ENCODE measurements at regions not wholly inside any gene's neighbourhood (a gene's known extent, or its start where the extent isn't known, plus 50 kb on each side); places are given as distances from the start of the nearest gene placed in this dataset.
A peak's percentile ranks its signal among the peaks of the same experiment; 100 is the strongest.

DNA sequence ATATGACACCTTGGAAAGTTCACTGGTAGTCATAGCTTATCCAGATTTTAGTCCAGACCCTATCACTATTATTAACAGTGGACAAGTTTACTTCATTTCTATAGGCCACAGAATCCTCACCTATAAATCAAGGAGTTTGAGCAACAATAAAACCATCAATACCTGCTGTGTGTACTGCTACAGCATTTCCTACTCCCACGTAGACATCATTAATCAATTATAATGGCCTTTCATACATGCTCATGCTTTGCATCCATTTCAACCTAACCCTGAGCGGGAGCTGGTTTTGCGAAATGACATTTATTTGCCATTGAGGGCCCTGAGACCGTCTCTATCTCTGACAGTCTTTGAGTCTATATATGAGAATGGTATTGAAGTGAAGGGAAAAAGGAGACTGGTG, 312.3 kb downstream of the FAT3 start:
- no peak overlapping the region for H3K4me3 ChIP-seq
- H3K9me3 ChIP-seq (ENCODE audit: low read depth, low read length) = no peaks in the 10 kb centered on the region
- no peak for DNase-seq (ENCODE audit: low read depth, low spot score)
- no peak overlapping the region for H3K9ac ChIP-seq (ENCODE audit: insufficient read length)
- no peaks in the 10 kb centered on the region for H3K36me3 ChIP-seq (ENCODE audit: insufficient read depth, low read length)
- TF ChIP-seq POLR2AphosphoS5 (IDR thresholded peaks at IDR 0.05; ENCODE audit: borderline replicate concordance, low read depth, low read length) (no peak), EZH2 (IDR thresholded peaks at IDR 0.05) (no peak), FOXP2 (optimal IDR thresholded peaks at IDR 0.05; ENCODE audit: control extremely low read depth, extremely low read length, insufficient read depth) (no peak)
- H3K27ac ChIP-seq = no peak overlapping the region

DNA sequence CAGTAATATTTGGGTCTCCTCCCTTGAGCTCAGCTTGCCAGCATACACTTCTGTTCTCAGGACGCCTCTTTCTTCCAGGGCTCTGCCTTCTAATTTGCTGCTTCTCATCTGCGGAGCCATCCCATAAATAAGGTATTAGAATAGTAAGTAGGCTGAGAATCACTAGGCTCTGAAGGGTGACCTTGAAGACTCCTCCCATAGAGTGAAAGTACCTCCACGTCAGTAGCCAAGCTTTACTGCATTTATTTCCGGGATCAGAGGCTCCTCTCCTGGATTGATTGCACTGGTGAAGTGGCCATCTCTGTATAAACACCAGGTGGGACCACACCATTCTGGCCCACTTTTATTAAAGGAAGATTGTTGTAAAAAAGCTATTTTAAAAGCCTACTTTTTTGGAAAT, 315.5 kb downstream of the FAT3 start:
- Histone ChIP-seq H3K4me3 (no peak overlapping the region), H3K27ac (no peak overlapping the region), H3K9ac (ENCODE audit: insufficient read length) (no peak overlapping the region), H3K9me3 (ENCODE audit: low read depth, low read length) (no peaks in the 10 kb centered on the region), H3K36me3 (ENCODE audit: insufficient read depth, low read length) (no peaks in the 10 kb centered on the region)
- no peak for TF ChIP-seq POLR2AphosphoS5 (IDR thresholded peaks at IDR 0.05; ENCODE audit: borderline replicate concordance, low read depth, low read length)
- no peak for TF ChIP-seq FOXP2 (optimal IDR thresholded peaks at IDR 0.05; ENCODE audit: control extremely low read depth, extremely low read length, insufficient read depth)
- TF ChIP-seq EZH2 (IDR thresholded peaks at IDR 0.05) = no peak
- DNase-seq (ENCODE audit: low read depth, low spot score) = no peak

- DNase-seq (ENCODE audit: low read depth, low spot score) = no peak
- H3K9ac ChIP-seq (ENCODE audit: insufficient read length) = no peak overlapping the region
- no peaks in the 10 kb centered on the region for H3K36me3 ChIP-seq (ENCODE audit: insufficient read depth, low read length)
- TF ChIP-seq FOXP2 (optimal IDR thresholded peaks at IDR 0.05; ENCODE audit: control extremely low read depth, extremely low read length, insufficient read depth) (no peak), POLR2AphosphoS5 (IDR thresholded peaks at IDR 0.05; ENCODE audit: borderline replicate concordance, low read depth, low read length) (no peak), EZH2 (IDR thresholded peaks at IDR 0.05) (no peak)
- no peak overlapping the region for H3K4me3 ChIP-seq
- no peak overlapping the region for H3K27ac ChIP-seq
- H3K9me3 ChIP-seq (ENCODE audit: low read depth, low read length) = no peaks in the 10 kb centered on the region
Measured at GRCh38 chr11:92545906-92546471, 321.4 kb downstream of the FAT3 start.

DNA sequence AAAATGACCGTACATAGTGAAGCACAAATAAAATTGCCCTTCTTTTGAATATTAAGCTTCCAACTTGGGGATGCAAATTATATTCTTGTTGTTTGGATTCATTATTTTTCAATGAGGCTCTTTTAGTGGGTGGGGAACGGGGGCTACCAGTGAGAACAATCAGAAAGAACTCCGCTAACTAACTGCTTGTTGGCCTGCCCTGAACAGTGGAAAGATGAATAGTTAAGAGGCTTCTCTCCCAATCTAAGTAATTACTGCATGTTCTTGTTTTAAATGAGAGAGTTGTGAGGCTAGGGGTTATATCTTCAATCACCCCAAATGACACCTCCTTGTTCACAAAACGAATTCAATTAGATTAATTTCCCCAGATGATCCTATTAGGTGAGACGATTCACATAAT, 322.0 kb downstream of the FAT3 start:
- TF ChIP-seq POLR2AphosphoS5 (IDR thresholded peaks at IDR 0.05; ENCODE audit: borderline replicate concordance, low read depth, low read length) (no peak), EZH2 (IDR thresholded peaks at IDR 0.05) (no peak), FOXP2 (optimal IDR thresholded peaks at IDR 0.05; ENCODE audit: control extremely low read depth, extremely low read length, insufficient read depth) (no peak)

DNA sequence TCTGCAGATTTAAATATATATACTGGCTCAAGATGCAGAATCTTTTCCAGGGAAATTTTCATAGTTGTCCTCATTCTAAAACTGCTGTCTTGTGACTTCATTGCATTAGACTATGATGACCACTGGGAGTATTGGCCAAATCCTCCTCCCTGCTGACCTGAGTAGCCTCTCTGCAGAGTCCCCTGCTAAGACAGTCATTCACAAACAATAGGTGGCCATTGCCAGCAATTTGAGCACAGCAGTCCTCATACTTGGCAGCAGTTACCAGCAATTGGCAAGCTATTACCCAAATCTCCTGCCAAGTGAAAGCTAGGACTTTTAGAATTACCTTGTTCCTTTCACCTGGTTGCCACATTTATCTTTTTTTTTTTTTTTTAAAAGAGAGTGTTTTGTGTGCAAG, 325.8 kb downstream of the FAT3 start:
- H3K9ac ChIP-seq (ENCODE audit: insufficient read length) = no peak overlapping the region
- no peaks in the 10 kb centered on the region for H3K36me3 ChIP-seq (ENCODE audit: insufficient read depth, low read length)
- no peak for TF ChIP-seq POLR2AphosphoS5 (IDR thresholded peaks at IDR 0.05; ENCODE audit: borderline replicate concordance, low read depth, low read length)
- no peak for DNase-seq (ENCODE audit: low read depth, low spot score)
- H3K4me3 ChIP-seq = no peak overlapping the region
- H3K27ac ChIP-seq = no peak overlapping the region
- no peaks in the 10 kb centered on the region for H3K9me3 ChIP-seq (ENCODE audit: low read depth, low read length)

More for the DNA sequence above, 322.0 kb downstream of the FAT3 start:
- H3K27ac ChIP-seq = no peak overlapping the region
- no peak for DNase-seq (ENCODE audit: low read depth, low spot score)
- H3K9me3 ChIP-seq (ENCODE audit: low read depth, low read length) = no peaks in the 10 kb centered on the region
- no peak overlapping the region for H3K9ac ChIP-seq (ENCODE audit: insufficient read length)
- no peak overlapping the region for H3K4me3 ChIP-seq
- H3K36me3 ChIP-seq (ENCODE audit: insufficient read depth, low read length) = no peaks in the 10 kb centered on the region

- no peak for DNase-seq (ENCODE audit: low read depth, low spot score)
- Histone ChIP-seq H3K9me3 (ENCODE audit: low read depth, low read length) (no peaks in the 10 kb centered on the region), H3K36me3 (ENCODE audit: insufficient read depth, low read length) (no peaks in the 10 kb centered on the region), H3K9ac (ENCODE audit: insufficient read length) (no peak overlapping the region), H3K27ac (no peak overlapping the region), H3K4me3 (no peak overlapping the region)
- TF ChIP-seq EZH2 (IDR thresholded peaks at IDR 0.05) (no peak), FOXP2 (optimal IDR thresholded peaks at IDR 0.05; ENCODE audit: control extremely low read depth, extremely low read length, insufficient read depth) (no peak), POLR2AphosphoS5 (IDR thresholded peaks at IDR 0.05; ENCODE audit: borderline replicate concordance, low read depth, low read length) (no peak)
Measured at GRCh38 chr11:92550871-92551270, 326.3 kb downstream of the FAT3 start.

GRCh38 chr11:92552942-92553341, 328.3 kb downstream of the FAT3 start:
- DNase-seq (ENCODE audit: low read depth, low spot score) = peak; percentile 20
- Histone ChIP-seq H3K9me3 (ENCODE audit: low read depth, low read length) (no peaks in the 10 kb centered on the region), H3K9ac (ENCODE audit: insufficient read length) (no peak overlapping the region), H3K27ac (peak overlapping the region; percentile 69), H3K4me3 (no peak overlapping the region), H3K36me3 (ENCODE audit: insufficient read depth, low read length) (no peaks in the 10 kb centered on the region)
- no peak for TF ChIP-seq POLR2AphosphoS5 (IDR thresholded peaks at IDR 0.05; ENCODE audit: borderline replicate concordance, low read depth, low read length)
- no peak for TF ChIP-seq FOXP2 (optimal IDR thresholded peaks at IDR 0.05; ENCODE audit: control extremely low read depth, extremely low read length, insufficient read depth)
- TF ChIP-seq EZH2 (IDR thresholded peaks at IDR 0.05) = no peak

- Histone ChIP-seq H3K36me3 (ENCODE audit: insufficient read depth, low read length) (no peaks in the 10 kb centered on the region), H3K27ac (no peak overlapping the region), H3K9me3 (ENCODE audit: low read depth, low read length) (no peaks in the 10 kb centered on the region), H3K9ac (ENCODE audit: insufficient read length) (no peak overlapping the region), H3K4me3 (no peak overlapping the region)
- no peak for DNase-seq (ENCODE audit: low read depth, low spot score)
- TF ChIP-seq EZH2 (IDR thresholded peaks at IDR 0.05) (no peak), FOXP2 (optimal IDR thresholded peaks at IDR 0.05; ENCODE audit: control extremely low read depth, extremely low read length, insufficient read depth) (no peak), POLR2AphosphoS5 (IDR thresholded peaks at IDR 0.05; ENCODE audit: borderline replicate concordance, low read depth, low read length) (no peak)
Measured at GRCh38 chr11:92554688-92555087, 330.1 kb downstream of the FAT3 start.

- H3K9me3 ChIP-seq (ENCODE audit: low read depth, low read length) = no peaks in the 10 kb centered on the region
- no peak overlapping the region for H3K27ac ChIP-seq
- DNase-seq (ENCODE audit: low read depth, low spot score) = peak; percentile 26
- no peak overlapping the region for H3K9ac ChIP-seq (ENCODE audit: insufficient read length)
- H3K4me3 ChIP-seq = no peak overlapping the region
- no peaks in the 10 kb centered on the region for H3K36me3 ChIP-seq (ENCODE audit: insufficient read depth, low read length)
- TF ChIP-seq FOXP2 (optimal IDR thresholded peaks at IDR 0.05; ENCODE audit: control extremely low read depth, extremely low read length, insufficient read depth) (no peak), POLR2AphosphoS5 (IDR thresholded peaks at IDR 0.05; ENCODE audit: borderline replicate concordance, low read depth, low read length) (no peak), EZH2 (IDR thresholded peaks at IDR 0.05) (no peak)
Measured at GRCh38 chr11:92556431-92556830, 331.8 kb downstream of the FAT3 start.

Measured in SK-N-MC (cell line).